WTC11 (cell line): ENCODE measurements at regions not wholly inside any gene's neighbourhood (a gene's known extent, or its start where the extent isn't known, plus 50 kb on each side); places are given as distances from the start of the nearest gene placed in this dataset.
A peak's percentile ranks its signal among the peaks of the same experiment; 100 is the strongest.
"Not testable (repeated sequence)": the region's sequence is repeated elsewhere in the genome, so short reads cannot be mapped to it uniquely, and the experiment has no call there.

Experiments
- ATAC-seq: fragments of 200-7000 bp; cut with Tn5 transposase; 2 replicates; pipeline ENCODE4 v1.10.0; 2021; ENCODE audit warnings: mild to moderate bottlenecking, moderate library complexity
- CTCF ChIA-PET: fragments of 300-600 bp; sonication (Branson Sonifier 250); formaldehyde crosslinking; loops from one replicate; lab custom pipeline; 2021; ENCODE audit warnings: antibody characterized with exemption; lab: Charles Lee
- POLR2A ChIA-PET: fragments of 350-600 bp; sonication (Branson Sonifier 250); formaldehyde crosslinking; loops from one replicate; lab custom pipeline; 2021; ENCODE audit warnings: antibody characterized with exemption; lab: Charles Lee
- DNase-seq: peaks from one replicate; pipeline ENCODE4 v3.0.0; 2021; ENCODE audit warnings: low spot score
- H3K27ac Mint-ChIP-seq: 2 replicates; pipeline ENCODE4 v1.8.0; 2021; ENCODE audit warnings: mixed read lengths
- H3K27me3 Mint-ChIP-seq: 2 replicates; pipeline ENCODE4 v1.8.0; 2021; ENCODE audit warnings: low read depth, mild to moderate bottlenecking, moderate library complexity, mixed read lengths
- H3K36me3 Mint-ChIP-seq: 2 replicates; pipeline ENCODE4 v1.8.0; 2021; ENCODE audit warnings: mixed read lengths
- H3K4me1 Mint-ChIP-seq: 2 replicates; pipeline ENCODE4 v1.8.0; 2022; ENCODE audit warnings: mixed read lengths
- H3K4me3 Mint-ChIP-seq: 2 replicates; pipeline ENCODE4 v1.8.0; 2021; ENCODE audit warnings: mild to moderate bottlenecking, moderate library complexity, mixed read lengths
- H3K9me3 Mint-ChIP-seq: 2 replicates; pipeline ENCODE4 v1.8.0; 2021; ENCODE audit warnings: mixed read lengths
- AFF4 ChIP-seq: sonication (generic); formaldehyde crosslinking; IDR thresholded peaks from 2 replicates; pipeline ENCODE4 v1.8.1; 2023; ENCODE audit warnings: mild to moderate bottlenecking, missing genetic modification reagents, borderline replicate concordance
- ETV6 ChIP-seq: sonication (generic); formaldehyde crosslinking; IDR thresholded peaks from 2 replicates; pipeline ENCODE4 v1.8.1; 2022; ENCODE audit warnings: mild to moderate bottlenecking, missing genetic modification reagents
- FOXK1 ChIP-seq: sonication (generic); formaldehyde crosslinking; IDR thresholded peaks from 2 replicates; pipeline ENCODE4 v1.8.0; 2022; ENCODE audit warnings: mild to moderate bottlenecking, moderate library complexity, missing genetic modification reagents
- GTF2I ChIP-seq: fragments of 250-450 bp; sonication (Bioruptor Pico); conservative IDR thresholded peaks from 2 replicates; pipeline ENCODE4 v1.4.0; 2021; ENCODE audit warnings: mild to moderate bottlenecking
- KAT7 ChIP-seq: sonication (generic); formaldehyde crosslinking; IDR thresholded peaks from 2 replicates; pipeline ENCODE4 v1.8.1; 2023; ENCODE audit warnings: missing genetic modification reagents, mild to moderate bottlenecking, borderline replicate concordance
- SMAD3 ChIP-seq: sonication (generic); formaldehyde crosslinking; IDR thresholded peaks from 2 replicates; pipeline ENCODE4 v1.8.0; 2022; ENCODE audit warnings: missing genetic modification reagents, mild to moderate bottlenecking, borderline replicate concordance
- SP1 ChIP-seq: sonication (generic); formaldehyde crosslinking; conservative IDR thresholded peaks from 2 replicates; pipeline ENCODE4 v1.8.1; 2022; ENCODE audit warnings: missing genetic modification reagents
- TEAD1 ChIP-seq: sonication (generic); formaldehyde crosslinking; IDR thresholded peaks from 2 replicates; pipeline ENCODE4 v1.8.0; 2022; ENCODE audit warnings: mild to moderate bottlenecking, missing genetic modification reagents
- TEAD4 ChIP-seq: sonication (generic); formaldehyde crosslinking; IDR thresholded peaks from 2 replicates; pipeline ENCODE4 v1.8.0; 2022; ENCODE audit warnings: mild to moderate bottlenecking, missing genetic modification reagents
- USF2 ChIP-seq: sonication (generic); formaldehyde crosslinking; IDR thresholded peaks from 2 replicates; pipeline ENCODE4 v1.8.1; 2023; ENCODE audit warnings: mild to moderate bottlenecking, missing genetic modification reagents, moderate library complexity
- ZNF138 ChIP-seq: sonication (generic); formaldehyde crosslinking; conservative IDR thresholded peaks from 2 replicates; pipeline ENCODE4 v1.8.1; 2022; ENCODE audit warnings: mild to moderate bottlenecking, moderate library complexity, missing genetic modification reagents
- ZNF396 ChIP-seq: fragments of 250-450 bp; sonication (Bioruptor Pico); IDR thresholded peaks from 2 replicates; pipeline ENCODE4 v1.8.0; 2021; ENCODE audit warnings: mild to moderate bottlenecking, moderate library complexity, borderline replicate concordance
- TF ChIP-seq, protein P1 (sequence below): sonication (generic); formaldehyde crosslinking; conservative IDR thresholded peaks from 2 replicates; pipeline ENCODE4 v1.8.1; 2022; ENCODE audit warnings: mild to moderate bottlenecking, missing genetic modification reagents
- TF ChIP-seq, protein P2 (sequence below): sonication (generic); formaldehyde crosslinking; IDR thresholded peaks from 2 replicates; pipeline ENCODE4 v1.8.1; 2022; ENCODE audit warnings: low read depth, missing genetic modification reagents, borderline replicate concordance
- TF ChIP-seq, protein P3 (sequence below): sonication (generic); formaldehyde crosslinking; IDR thresholded peaks from 2 replicates; pipeline ENCODE4 v1.8.0; 2023; ENCODE audit warnings: missing genetic modification reagents, mild to moderate bottlenecking, borderline replicate concordance
- TF ChIP-seq, protein P4 (sequence below): fragments of 250-450 bp; sonication (Bioruptor Pico); IDR thresholded peaks from 2 replicates; pipeline ENCODE4 v1.9.0; 2021; ENCODE audit warnings: moderate library complexity, mild to moderate bottlenecking, inconsistent platforms, borderline replicate concordance
- TF ChIP-seq, protein P5 (sequence below): sonication (generic); formaldehyde crosslinking; IDR thresholded peaks from 2 replicates; pipeline ENCODE4 v1.8.1; 2023; ENCODE audit warnings: mild to moderate bottlenecking, missing genetic modification reagents

DNA sequence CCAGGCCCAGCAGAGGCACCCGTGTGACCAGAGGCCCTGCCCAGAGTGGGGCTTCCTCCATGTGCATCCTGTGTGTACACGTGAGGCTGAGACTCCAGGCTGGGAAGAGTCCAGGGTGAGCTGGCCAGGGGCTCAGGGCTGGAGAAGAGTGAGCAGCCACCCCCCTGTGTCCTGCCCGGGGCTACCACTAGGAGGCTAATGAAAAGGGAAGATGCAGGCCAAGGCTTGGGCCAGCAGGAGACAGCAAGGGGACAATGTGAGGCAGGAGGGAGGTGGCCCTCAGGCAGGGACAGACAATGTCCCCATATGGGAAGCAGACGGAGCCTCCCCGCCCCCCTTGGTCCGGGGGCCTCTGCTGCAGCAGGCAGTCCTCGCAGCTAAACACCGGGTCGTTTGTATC, 102.0 kb downstream of the HIF1AN start (continued):
- TF ChIP-seq, protein P1, sequence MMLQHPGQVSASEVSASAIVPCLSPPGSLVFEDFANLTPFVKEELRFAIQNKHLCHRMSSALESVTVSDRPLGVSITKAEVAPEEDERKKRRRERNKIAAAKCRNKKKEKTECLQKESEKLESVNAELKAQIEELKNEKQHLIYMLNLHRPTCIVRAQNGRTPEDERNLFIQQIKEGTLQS, result no peak
- no peak for TF ChIP-seq ZNF138 (CRISPR knock-in tag)
- no peak for TF ChIP-seq USF2
- TF ChIP-seq TEAD4 (CRISPR knock-in tag), result no peak
- TF ChIP-seq, protein P2, sequence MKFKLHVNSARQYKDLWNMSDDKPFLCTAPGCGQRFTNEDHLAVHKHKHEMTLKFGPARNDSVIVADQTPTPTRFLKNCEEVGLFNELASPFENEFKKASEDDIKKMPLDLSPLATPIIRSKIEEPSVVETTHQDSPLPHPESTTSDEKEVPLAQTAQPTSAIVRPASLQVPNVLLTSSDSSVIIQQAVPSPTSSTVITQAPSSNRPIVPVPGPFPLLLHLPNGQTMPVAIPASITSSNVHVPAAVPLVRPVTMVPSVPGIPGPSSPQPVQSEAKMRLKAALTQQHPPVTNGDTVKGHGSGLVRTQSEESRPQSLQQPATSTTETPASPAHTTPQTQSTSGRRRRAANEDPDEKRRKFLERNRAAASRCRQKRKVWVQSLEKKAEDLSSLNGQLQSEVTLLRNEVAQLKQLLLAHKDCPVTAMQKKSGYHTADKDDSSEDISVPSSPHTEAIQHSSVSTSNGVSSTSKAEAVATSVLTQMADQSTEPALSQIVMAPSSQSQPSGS (CRISPR knock-in tag), result no peak
- TF ChIP-seq TEAD1 (CRISPR knock-in tag), result 0 out of 2 replicates have a peak, but pooled peaks have one; percentile 28
- TF ChIP-seq AFF4 (CRISPR knock-in tag), result no peak
- TF ChIP-seq, protein P3, sequence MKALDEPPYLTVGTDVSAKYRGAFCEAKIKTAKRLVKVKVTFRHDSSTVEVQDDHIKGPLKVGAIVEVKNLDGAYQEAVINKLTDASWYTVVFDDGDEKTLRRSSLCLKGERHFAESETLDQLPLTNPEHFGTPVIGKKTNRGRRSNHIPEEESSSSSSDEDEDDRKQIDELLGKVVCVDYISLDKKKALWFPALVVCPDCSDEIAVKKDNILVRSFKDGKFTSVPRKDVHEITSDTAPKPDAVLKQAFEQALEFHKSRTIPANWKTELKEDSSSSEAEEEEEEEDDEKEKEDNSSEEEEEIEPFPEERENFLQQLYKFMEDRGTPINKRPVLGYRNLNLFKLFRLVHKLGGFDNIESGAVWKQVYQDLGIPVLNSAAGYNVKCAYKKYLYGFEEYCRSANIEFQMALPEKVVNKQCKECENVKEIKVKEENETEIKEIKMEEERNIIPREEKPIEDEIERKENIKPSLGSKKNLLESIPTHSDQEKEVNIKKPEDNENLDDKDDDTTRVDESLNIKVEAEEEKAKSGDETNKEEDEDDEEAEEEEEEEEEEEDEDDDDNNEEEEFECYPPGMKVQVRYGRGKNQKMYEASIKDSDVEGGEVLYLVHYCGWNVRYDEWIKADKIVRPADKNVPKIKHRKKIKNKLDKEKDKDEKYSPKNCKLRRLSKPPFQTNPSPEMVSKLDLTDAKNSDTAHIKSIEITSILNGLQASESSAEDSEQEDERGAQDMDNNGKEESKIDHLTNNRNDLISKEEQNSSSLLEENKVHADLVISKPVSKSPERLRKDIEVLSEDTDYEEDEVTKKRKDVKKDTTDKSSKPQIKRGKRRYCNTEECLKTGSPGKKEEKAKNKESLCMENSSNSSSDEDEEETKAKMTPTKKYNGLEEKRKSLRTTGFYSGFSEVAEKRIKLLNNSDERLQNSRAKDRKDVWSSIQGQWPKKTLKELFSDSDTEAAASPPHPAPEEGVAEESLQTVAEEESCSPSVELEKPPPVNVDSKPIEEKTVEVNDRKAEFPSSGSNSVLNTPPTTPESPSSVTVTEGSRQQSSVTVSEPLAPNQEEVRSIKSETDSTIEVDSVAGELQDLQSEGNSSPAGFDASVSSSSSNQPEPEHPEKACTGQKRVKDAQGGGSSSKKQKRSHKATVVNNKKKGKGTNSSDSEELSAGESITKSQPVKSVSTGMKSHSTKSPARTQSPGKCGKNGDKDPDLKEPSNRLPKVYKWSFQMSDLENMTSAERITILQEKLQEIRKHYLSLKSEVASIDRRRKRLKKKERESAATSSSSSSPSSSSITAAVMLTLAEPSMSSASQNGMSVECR (CRISPR knock-in tag), result no peak

- CTCF ChIA-PET, result interaction anchor here (2.1 to 3.0 kb wide), 3 partner anchors 14 to 239 kb away, joined by 12 to 37 read pairs (median 29); no protein-coding TSS in a partner anchor
- H3K27ac Mint-ChIP-seq, POLR2A ChIA-PET, ATAC-seq, H3K9me3 Mint-ChIP-seq, H3K36me3 Mint-ChIP-seq, H3K4me3 Mint-ChIP-seq, DNase-seq: not testable (repeated sequence)
- peaks cover 37% of the 10 kb centered on the region for H3K4me1 Mint-ChIP-seq
- H3K27me3 Mint-ChIP-seq, result peaks cover 14% of the 10 kb centered on the region
Measured at GRCh38 chr10:100638969-100639368, 103.2 kb downstream of the HIF1AN start.

- Mint-ChIP-seq H3K27ac (peak overlapping the region; percentile 87; the same call in 1 of the 2 replicates), H3K4me1 (peaks cover 54% of the 10 kb centered on the region), H3K9me3 (peaks cover 3% of the 10 kb centered on the region; the same call in 1 of the 2 replicates), H3K27me3 (peaks cover 25% of the 10 kb centered on the region), H3K36me3 (no peaks in the 10 kb centered on the region), H3K4me3 (peak overlapping the region; percentile 52)
- ChIA-PET CTCF (interaction anchor here (1.0 to 1.8 kb wide), 7 partner anchors 13 to 124 kb away, joined by 3 to 10 read pairs (median 6); no protein-coding TSS in a partner anchor), POLR2A (no interaction called here)
- ATAC-seq (peak; percentile 76), DNase-seq (peak; percentile 61)
- no peak for TF ChIP-seq GTF2I (CRISPR knock-in tag)
- TF ChIP-seq ETV6 (CRISPR knock-in tag), result no peak
- TF ChIP-seq KAT7 (CRISPR knock-in tag), result no peak
- TF ChIP-seq, protein P4, sequence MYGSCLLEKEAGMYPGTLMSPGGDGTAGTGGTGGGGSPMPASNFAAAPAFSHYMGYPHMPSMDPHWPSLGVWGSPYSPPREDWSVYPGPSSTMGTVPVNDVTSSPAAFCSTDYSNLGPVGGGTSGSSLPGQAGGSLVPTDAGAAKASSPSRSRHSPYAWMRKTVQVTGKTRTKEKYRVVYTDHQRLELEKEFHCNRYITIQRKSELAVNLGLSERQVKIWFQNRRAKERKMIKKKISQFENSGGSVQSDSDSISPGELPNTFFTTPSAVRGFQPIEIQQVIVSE (CRISPR knock-in tag), result no peak
- TF ChIP-seq FOXK1 (CRISPR knock-in tag), result no peak
- TF ChIP-seq, protein P5, sequence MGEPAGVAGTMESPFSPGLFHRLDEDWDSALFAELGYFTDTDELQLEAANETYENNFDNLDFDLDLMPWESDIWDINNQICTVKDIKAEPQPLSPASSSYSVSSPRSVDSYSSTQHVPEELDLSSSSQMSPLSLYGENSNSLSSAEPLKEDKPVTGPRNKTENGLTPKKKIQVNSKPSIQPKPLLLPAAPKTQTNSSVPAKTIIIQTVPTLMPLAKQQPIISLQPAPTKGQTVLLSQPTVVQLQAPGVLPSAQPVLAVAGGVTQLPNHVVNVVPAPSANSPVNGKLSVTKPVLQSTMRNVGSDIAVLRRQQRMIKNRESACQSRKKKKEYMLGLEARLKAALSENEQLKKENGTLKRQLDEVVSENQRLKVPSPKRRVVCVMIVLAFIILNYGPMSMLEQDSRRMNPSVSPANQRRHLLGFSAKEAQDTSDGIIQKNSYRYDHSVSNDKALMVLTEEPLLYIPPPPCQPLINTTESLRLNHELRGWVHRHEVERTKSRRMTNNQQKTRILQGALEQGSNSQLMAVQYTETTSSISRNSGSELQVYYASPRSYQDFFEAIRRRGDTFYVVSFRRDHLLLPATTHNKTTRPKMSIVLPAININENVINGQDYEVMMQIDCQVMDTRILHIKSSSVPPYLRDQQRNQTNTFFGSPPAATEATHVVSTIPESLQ (CRISPR knock-in tag), result no peak
- TF ChIP-seq SMAD3 (CRISPR knock-in tag), result no peak
- 0 out of 2 replicates have a peak, but pooled peaks have one; percentile 27 for TF ChIP-seq TEAD1 (CRISPR knock-in tag)
- no peak for TF ChIP-seq ZNF396 (CRISPR knock-in tag)
- TF ChIP-seq SP1, result peak; percentile 30; the same call in 1 of the 2 replicates
Measured at GRCh38 chr10:100642295-100642994, 102.9 kb upstream of the PAX2 start.
